NCI-H2196 treated with DMSO at 0.1 percent for 48 hours (cell line): ENCODE measurements at regions not wholly inside any gene's neighbourhood (a gene's known extent, or its start where the extent isn't known, plus 50 kb on each side); places are given as distances from the start of the nearest gene placed in this dataset.

Experiments
- DNase-seq: peaks from one replicate; lab custom pipeline; 2025; ENCODE audit not compliant: unreplicated experiment; lab: John Stamatoyannopoulos, UW

DNA sequence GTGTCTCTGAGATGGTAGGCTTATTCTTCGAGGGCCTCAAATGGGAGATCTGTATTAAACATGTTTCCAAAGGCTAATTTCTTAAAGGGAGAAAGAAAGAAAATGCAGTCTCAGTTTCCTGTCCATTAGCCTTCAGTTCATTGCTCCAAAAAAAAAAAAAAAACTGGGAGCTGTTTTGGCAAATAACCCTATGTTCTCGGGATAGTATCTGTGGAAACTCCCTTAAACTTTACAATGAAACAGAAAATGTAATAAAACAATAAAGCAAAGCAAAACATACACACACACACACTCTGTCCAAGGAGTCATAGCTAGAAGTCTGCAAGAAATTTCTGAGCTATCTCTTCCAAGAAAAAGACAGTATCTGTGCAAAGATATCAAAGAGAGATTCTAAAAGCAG is 172.5 kb upstream of the CELF2 start:
- DNase-seq = no peak

DNA sequence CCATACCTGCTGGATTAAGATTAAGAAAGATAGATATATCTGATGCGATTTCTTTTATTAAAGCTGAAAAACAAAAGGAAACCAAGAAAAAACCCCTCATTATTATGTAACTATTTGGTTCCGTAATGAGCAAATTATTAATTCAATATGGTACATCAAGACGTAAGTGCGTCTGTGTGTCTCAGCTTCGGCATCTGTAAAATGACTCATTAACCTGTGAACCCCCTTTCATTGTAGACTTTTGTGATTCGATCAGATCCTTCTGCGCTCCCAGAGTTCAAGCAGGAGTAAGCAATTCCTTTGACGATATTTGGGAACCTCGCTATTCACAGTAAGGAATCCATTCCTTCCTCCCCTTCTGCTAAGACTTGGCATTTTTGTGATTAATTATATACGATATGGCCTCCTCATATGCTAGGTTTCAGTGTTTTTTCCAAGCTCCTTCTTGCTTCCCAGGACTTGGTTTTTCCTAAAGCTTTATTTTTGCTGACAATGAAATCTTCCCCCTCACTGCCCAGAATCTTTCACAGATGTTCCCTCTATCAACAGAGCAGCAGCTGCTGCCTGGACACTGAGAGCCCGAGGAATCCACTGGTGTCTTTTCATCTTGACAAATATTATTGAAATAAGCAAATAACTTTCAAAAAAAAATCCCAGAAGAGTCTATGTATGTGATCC is 171.7 kb upstream of the CELF2 start:
- DNase-seq = no peak

DNA sequence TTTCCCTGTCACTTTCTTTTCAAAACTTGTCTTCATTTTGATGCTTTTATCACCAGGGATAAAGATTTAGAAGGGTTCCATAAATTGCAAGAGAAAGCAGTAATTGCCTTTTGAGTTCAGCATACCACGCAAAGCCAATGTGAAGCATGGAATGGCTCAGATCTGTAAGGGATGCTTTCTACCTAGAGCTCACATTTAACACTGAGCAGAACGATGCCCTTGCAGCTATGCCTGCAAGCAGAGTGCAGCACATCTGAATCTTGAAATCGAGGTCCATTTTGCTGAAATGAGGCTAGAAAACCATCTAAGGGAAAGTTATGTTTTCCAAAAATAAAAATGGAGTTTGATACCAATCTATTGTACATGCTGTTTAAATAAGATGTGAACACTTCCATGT is 171.2 kb upstream of the CELF2 start:
- no peak for DNase-seq

DNA sequence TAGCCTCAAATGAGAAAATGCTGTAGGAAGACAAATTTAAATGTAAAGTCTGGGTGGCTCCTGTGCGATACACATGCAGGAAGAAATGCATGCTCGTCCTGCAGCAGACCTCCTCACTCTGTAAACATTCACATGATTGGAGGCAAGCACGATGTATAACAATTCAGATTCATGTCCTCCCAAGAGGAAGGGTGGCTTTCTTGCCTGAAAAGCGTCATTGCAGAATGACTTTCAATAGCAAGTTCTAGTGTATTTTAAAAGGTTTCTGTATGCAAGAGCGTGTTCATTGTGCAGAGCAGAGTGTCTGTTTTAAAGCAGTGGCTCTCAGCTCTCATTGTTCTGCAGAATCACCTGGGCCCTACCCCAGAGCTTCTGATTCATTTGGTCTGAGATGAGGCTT is 170.3 kb upstream of the CELF2 start:
- no peak for DNase-seq

DNA sequence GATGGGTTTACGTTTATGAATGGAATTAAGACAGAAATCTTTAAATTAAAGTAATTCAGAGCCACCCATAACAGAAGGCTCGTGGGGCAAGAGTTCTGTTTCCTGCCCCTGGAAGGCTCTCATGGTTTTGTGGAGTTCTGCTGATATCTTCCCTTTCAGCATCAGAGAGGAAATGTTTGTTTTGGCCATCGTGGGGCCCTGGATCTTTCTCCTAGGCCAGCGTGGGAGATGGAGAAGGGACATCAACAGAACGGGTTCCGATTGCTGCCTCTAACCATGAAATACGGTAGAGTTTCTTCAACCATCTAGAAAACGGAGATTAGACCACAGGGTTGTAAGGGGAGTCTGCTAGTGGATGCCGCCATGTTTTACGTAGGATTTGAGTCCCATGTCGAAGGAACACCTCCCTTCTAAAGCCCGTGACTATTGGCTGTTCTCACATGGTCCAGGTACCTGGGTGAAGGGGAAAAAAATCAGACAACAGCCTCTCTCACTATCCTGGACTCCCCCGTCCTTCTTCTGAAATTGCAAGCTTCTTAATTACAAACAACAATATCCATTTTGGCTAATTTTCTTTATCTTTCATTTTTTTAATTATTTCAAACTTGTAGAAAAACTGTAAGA is 169.1 kb upstream of the CELF2 start:
- DNase-seq = no peak

DNA sequence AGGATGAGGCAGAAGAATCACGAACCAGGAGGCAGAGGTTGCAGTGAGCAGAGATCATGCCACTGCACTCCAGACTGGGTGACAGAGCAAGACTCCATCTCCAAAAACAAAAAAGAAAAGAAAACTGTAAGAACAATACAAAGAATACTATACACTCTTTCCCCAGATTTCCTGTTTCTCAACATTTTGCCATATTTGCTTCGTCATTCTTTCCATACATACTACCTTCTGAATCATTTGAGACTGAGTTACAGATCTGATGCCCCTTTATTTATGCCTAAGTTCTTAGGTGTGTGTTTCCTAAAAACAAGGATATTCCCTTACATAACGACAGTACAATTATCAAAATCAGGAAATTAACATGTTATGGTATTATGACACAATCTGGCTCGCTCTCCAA is 168.4 kb upstream of the CELF2 start:
- DNase-seq = no peak

DNA sequence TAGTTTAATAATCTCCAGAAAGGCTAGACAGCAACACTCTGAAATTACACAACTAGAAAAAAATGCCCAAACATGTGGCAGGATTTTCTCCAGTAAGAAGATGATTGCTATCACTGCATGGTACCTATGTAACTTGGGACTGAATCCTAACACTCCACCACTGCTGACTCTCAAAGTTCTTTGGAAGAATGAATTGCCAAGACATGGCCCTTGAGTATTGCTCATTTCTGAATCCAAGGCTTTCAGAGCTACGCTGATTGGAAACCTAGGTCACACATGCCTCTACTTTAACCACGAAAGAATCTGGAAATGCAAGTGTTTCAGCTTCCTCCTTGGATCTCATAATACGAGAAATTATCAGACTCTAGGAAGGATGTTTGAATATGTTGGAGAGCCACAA is 167.5 kb upstream of the CELF2 start:
- DNase-seq = no peak

DNA sequence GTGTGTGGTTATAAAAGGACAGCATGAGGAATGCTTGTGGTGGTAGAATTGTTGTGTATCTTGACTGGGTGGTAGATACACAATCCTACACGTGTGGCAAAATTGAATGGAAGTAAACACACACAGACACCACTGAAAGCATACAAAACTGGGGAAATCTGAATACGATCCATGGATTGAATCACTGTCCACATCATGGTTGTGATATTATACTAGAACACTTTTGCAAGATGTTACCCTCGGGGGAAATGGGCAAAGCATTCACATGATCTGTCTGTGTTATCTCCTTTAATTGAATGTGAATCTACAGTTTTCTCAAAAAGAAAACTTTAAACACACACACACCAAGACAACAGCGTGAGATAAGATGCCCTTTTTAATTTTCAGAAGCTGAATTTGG is 165.2 kb upstream of the CELF2 start:
- DNase-seq = no peak

DNA sequence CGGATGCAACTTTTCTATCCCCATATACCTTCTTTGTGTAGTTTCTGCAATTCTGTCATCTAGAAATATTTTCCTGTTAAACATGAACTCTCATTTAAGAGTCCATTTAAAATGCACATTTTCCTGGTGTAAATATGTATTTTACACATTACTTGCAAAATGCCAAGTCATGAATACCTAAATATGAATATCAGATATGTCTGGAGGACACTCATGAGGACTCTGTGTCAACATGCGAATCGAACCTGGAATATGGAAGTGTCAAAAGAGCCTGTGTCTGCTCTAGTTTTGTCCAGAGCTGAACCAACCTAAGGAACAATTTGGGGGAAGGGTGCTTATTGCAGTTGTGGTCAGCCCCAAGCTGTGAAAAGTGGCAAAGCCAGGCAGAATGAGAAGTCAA is 163.7 kb upstream of the CELF2 start:
- DNase-seq = no peak

DNA sequence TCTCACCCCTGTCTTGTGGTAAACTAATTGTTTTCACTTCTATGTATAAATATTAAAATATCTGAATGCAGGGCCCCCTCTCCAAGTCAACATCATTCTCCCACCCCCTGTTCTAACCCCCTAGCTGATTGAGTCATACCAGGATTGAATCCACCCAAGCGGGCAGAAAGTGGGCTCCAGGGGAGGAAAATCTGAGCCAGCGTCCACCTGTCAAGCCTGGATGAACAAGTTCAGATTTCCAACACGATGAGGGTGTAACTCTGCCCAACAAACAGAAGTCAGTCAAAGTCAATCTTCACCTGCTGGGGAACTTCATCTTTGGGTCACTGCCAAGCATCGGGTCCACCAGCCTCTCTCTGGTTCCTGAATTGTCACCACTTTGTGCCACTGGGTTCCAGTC is 162.9 kb upstream of the CELF2 start:
- DNase-seq = no peak

DNA sequence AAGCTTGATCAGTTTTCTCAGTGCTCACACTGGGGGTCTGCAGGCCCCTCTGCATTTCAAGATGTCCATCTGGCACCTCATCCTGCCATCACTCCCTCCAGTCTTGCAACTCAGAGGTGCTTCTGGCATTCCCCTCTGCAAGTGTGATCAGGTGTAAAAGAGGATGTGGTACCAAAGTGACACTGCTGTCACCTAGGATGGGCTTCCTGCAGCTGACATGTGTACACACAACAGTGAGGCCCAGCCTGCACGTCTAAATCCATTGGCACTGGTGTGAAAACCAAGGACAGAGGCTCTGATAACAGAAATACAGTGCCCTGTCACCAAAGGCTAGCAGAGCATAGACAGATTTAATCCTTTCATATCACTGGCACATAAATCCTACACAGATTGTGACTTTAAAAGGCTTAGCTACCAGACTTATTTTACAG is 162.5 kb upstream of the CELF2 start:
- no peak for DNase-seq

DNA sequence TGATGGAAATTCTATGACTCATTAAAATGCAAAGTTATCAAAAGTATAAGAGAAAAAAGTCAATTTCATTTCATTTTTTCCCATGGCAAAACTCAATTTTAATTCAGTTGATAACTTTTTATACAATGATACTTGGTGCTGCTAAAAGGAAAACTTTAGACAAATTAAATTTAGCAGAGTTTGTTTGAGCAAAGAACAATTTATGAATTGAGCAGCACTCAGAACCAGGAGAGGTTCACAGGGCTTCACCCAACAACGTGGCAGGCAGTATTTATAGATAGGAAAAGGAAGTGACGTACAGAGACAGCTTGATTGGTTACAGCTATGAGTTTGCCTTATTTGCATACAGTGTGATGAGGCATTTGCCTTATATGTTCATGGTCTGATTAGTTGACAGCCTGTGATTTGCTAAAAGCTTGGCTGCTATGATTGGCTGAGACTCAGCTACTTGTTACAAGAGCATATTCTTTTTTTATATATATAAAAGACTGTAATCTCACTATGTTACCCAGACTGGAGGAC is 157.2 kb upstream of the CELF2 start:
- no peak for DNase-seq

DNA sequence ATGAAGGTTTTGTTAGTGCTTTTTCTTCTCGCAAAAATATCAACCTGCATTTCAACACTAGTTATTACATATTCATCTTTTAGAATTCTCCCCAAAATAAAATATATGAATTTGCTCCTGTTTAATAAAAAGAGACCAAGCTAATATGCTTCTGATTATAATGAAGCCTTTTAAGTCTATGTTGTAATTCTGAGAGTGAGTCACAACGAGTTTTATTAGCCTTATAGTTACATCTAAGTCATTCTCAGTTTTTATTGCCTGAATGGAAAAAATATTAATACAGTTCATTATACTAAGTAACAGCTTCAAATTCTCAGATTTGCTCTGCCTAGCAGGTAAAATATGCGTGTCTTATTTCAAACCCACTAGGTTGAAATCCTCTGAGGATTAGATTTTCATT is 152.4 kb upstream of the CELF2 start:
- no peak for DNase-seq

DNA sequence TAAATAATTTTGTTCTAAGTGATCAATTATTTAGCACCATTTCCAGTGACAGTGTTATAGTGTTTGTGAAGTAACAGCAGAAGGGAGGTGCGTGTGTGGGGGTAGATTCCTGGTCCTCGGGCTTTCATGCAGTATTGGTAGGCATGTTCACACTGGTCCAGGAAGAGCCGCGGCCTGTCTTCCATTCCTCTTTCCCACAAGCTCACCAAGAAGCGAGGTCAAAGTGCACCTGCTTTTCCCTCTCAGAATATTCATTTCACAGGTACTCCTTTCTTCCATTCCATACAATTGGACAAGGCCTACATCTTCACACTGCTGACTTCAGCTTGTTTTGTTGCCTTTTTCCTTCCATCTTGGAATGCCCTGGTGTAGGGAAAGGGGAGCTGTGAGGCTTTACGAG is 151.8 kb upstream of the CELF2 start:
- no peak for DNase-seq

DNA sequence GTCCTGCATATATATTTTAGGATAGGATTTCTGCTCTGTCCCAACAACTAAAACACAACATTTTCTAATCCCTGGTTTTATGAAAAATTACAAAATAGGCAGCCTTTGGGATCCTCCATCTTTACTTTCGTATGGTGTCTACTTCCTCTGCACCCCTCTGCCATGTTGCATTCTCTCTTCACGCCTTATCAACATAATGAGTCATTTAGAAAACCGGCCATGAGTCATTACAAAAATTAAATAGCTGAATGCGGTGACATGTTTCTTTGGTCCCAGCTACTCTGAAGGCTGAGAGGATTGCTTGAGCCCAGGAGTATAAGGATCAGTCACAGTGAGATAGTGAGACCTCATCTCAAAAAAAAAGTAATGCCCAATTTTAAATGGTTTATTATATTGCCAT is 148.1 kb upstream of the CELF2 start:
- DNase-seq = no peak

DNA sequence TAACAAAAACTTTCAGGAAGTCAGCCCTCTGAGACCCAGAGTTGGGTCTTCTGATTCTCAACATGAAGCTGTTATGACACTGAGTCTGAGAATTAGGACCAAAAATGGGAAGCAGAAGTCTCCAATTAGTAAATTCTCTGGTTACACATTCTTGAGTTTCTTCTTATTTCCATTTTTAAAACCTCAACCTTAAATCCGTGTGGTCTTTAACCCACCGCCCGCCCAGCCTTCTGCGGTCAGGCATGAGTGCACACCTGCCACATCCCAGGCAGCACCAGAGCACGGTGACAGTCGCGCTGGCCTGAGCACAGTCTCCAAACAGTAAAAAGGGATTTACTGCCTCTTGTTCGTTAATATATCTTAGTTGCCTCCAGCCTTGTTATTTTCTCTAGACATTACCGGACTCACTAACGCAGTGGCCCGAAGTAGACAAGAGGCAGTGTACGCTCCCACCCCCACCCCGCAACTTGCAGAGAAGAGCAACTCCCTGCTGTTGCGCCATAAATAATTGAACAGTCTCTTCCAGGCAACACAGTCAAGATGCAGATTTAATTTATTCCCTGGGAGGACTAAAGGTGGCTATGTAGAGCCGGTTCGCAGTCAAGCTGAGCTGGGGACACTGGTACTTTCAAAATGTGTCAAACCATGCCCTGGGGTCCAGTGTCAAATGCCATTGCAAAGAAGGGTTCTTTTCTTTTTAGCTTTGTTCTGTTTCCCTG is 147.0 kb upstream of the CELF2 start:
- no peak for DNase-seq

DNA sequence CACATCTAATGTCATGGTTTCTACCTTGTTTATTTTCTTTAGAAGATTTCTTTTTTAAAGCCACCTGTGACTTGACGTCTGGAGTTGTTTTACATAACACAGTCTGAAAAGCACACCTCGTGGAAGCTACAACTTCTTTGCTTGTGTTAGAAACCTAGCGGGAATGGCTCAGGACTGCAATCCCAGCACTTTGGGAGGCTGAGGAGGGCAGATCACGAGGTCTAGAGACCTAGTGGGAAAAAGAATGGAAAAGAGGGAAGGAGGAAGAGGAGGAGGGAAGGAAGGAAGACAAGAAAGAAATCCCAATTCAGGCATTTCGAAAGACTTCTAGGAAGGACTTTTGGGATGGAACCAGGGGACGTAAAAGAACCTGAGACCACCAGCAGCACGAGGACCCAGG is 146.3 kb upstream of the CELF2 start:
- no peak for DNase-seq

DNA sequence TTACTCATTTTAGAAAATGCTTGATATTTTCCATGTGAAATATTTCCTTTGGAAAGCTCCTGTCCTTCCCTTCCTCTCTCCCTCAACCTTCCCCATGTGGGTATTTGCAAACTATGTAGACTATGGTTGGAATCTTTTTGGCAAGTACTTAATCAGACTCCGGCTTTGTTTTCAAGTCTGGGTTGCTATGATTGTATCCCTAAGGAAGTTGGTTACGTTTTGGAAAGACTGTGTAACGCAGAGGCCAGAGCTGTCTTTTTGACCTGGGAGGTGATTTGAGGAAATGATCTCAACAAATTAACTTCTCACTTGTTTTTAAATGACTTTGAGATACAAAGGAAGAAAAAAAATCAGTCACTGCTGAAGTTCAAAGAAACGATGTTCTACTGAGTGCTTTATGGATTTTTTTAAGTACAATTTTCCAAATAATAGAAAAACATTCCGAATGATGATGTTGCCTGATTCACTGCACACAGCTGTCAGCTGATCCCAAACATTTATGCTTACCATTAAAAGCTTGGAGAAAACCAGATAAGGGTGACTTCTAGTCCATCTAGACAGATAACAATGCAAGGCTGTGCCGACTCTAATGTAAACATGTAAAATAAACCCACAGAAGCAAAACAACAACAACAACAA is 145.5 kb upstream of the CELF2 start:
- DNase-seq = no peak

DNA sequence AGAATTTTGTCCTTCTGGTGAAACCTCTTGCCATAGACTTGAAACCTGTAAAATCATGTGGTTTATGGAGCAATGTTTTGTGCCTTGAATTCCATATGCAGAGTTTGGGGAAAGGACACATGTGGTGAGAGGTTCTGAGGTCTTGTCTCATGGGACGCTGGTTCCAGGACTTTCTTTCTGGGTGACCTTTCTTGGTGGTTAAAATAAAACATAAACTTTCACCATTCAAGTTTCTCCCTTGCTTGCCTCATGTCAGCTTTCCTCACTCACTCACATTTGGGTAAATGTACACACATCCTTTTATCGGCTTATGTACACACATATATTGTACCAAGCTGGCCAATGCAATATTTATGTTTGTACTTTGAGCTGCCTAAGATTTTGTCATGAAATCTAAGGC is 144.9 kb upstream of the CELF2 start:
- DNase-seq = no peak

DNA sequence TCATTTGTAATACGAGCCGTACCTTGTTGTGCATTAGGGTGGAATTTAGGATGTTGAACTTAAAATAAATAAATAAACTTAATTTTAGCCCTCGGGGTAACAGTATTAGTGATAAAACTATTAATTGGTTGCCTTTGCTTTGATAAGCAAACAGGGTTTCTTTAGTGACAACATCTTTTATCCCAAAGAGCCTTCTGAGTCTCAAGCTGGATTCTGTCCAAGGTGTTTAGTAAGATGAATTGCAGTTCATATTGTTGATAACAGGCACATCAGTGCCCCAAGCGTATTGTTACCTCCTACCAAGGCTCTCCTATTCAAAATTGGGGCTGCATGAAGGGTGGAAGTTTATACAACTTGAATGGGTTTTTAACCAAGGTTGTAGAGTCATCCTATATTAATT is 144.4 kb upstream of the CELF2 start:
- DNase-seq = no peak

DNA sequence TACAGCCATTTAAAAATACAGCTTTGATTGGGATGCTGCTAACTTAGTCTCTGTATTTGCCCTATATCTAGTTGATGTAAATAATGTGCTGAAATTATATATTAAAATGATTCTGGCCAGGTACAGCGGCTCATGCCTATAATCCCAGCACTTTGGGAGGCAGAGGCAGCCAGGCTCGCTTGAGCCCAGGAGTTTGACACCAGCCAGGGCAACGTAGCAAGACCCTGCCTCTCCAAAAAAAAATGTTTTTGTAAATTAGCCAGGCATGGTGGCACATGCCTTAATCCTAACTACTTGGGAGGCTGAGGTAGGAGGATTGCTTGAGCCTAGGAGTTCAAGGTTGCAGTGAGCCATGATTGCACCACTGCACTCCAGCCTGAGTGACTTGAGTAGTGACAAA is 143.8 kb upstream of the CELF2 start:
- DNase-seq = no peak

DNA sequence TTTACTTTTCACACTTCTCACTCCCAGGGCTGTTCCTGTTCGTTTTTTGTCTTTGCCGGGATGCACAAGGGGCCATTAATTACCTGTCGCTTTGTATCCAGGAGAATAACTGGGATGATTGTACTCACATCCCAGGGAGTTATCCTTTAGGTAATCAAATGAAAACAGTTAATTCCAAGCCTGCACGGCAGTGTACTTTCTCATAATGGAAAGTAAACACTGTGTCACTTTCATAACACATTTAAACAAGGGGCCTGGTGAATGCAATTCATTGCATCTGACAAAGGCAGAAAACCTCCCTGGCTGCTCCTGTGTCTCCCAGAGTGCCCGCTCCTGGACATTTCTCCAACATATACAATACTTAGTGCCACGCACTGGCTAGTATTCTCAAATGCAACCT is 138.7 kb upstream of the CELF2 start:
- DNase-seq = no peak
